ENCODE measurements at regions not wholly inside any gene's neighbourhood (a gene's known extent, or its start where the extent isn't known, plus 50 kb on each side); places are given as distances from the start of the nearest gene placed in this dataset.
"Not testable (repeated sequence)": the region's sequence is repeated elsewhere in the genome, so short reads cannot be mapped to it uniquely, and the experiment has no call there.

- Histone ChIP-seq H3K36me3 (ENCODE audit: control insufficient read depth in 4 of 4, insufficient read depth in 4 of 4, low read length in 3 of 4) (no peaks in the 10 kb centered on the region), H3K4me3 (ENCODE audit: control insufficient read depth in 1 of 7, extremely low read depth in 1 of 7, insufficient read depth in 4 of 7, low read depth in 2 of 7, low read length in 6 of 7) (no peak overlapping the region), H3K4me1 (ENCODE audit: control extremely low read depth in 1 of 4, control insufficient read depth in 4 of 4, insufficient read depth in 4 of 4, low read length in 3 of 4) (no peaks in the 10 kb centered on the region), H3K27me3 (replicated peaks in 2 of 5; ENCODE audit: control insufficient read depth in 4 of 5, insufficient read depth in 5 of 5, low read length in 4 of 5) (no peaks in the 10 kb centered on the region), H3K9me3 (ENCODE audit: control extremely low read depth in 1 of 5, control insufficient read depth in 4 of 5, insufficient read depth in 2 of 5, low read depth in 1 of 5, low read length in 4 of 5) (no peaks in the 10 kb centered on the region), H3K27ac (ENCODE audit: insufficient read depth in 1 of 2, low read depth in 1 of 2, low read length in 2 of 2, poor library complexity in 1 of 2, severe bottlenecking in 2 of 2) (no peak overlapping the region)
- no CpG with 5 or more reads among the region's 5 CpGs for WGBS (ENCODE audit: insufficient coverage)
- CTCF ChIA-PET, result no interaction called here
- POLR2A ChIA-PET, result no interaction called here
- no peak for DNase-seq
Observed at GRCh38 chr14:26655128-26655527, 57.3 kb upstream of the NOVA1 start.

- H3K9me3 ChIP-seq (ENCODE audit: control extremely low read depth in 1 of 5, control insufficient read depth in 4 of 5, insufficient read depth in 2 of 5, low read depth in 1 of 5, low read length in 4 of 5), result no peaks in the 10 kb centered on the region
- WGBS (ENCODE audit: insufficient coverage), result no CpG with 5 or more reads among the region's 1 CpG
- no peaks in the 10 kb centered on the region for H3K4me1 ChIP-seq (ENCODE audit: control extremely low read depth in 1 of 4, control insufficient read depth in 4 of 4, insufficient read depth in 4 of 4, low read length in 3 of 4)
- H3K36me3 ChIP-seq (ENCODE audit: control insufficient read depth in 4 of 4, insufficient read depth in 4 of 4, low read length in 3 of 4), result no peaks in the 10 kb centered on the region
- CTCF ChIA-PET, result no interaction called here
- H3K27ac ChIP-seq (ENCODE audit: insufficient read depth in 1 of 2, low read depth in 1 of 2, low read length in 2 of 2, poor library complexity in 1 of 2, severe bottlenecking in 2 of 2), result no peak overlapping the region
- H3K4me3 ChIP-seq (ENCODE audit: control insufficient read depth in 1 of 7, extremely low read depth in 1 of 7, insufficient read depth in 4 of 7, low read depth in 2 of 7, low read length in 6 of 7), result no peak overlapping the region
- H3K27me3 ChIP-seq (replicated peaks in 2 of 5; ENCODE audit: control insufficient read depth in 4 of 5, insufficient read depth in 5 of 5, low read length in 4 of 5), result no peaks in the 10 kb centered on the region
- no peak for DNase-seq
- POLR2A ChIA-PET, result no interaction called here
Observed at GRCh38 chr14:26663506-26663905, 65.7 kb upstream of the NOVA1 start.

DNA sequence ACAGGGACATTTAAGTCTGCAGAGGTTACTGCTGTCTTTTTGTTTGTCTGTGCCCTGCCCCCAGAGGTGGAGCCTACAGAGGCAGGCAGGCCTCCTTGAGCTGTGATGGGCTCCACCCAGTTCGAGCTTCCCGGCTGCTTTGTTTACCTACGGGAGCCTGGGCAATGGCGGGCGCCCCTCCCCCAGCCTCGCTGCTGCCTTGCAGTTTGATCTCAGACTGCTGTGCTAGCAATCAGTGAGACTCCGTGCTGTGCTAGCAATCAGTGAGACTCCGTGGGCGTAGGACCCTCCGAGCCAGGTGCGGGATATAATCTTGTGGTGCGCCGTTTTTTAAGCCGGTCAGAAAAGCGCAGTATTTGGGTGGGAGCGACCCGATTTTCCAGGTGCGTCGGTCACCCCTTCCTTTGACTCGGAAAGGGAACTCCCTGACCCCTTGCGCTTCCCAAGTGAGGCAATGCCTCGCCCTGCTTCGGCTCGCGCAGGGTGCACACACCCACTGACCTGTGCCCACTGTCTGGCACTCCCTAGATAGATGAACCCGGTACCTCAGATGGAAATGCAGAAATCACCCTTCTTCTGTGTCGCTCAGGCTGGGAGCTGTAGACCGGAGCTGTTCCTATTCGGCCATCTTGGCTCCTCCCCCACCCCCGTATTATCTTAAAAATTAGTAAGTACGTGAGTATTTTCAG is 81.0 kb upstream of the NOVA1 start:
- H3K4me1 ChIP-seq (ENCODE audit: control extremely low read depth in 1 of 4, control insufficient read depth in 4 of 4, insufficient read depth in 4 of 4, low read length in 3 of 4); POLR2A ChIA-PET; H3K27me3 ChIP-seq (replicated peaks in 2 of 5; ENCODE audit: control insufficient read depth in 4 of 5, insufficient read depth in 5 of 5, low read length in 4 of 5); H3K36me3 ChIP-seq (ENCODE audit: control insufficient read depth in 4 of 4, insufficient read depth in 4 of 4, low read length in 3 of 4); H3K4me3 ChIP-seq (ENCODE audit: control insufficient read depth in 1 of 7, extremely low read depth in 1 of 7, insufficient read depth in 4 of 7, low read depth in 2 of 7, low read length in 6 of 7); H3K27ac ChIP-seq (ENCODE audit: insufficient read depth in 1 of 2, low read depth in 1 of 2, low read length in 2 of 2, poor library complexity in 1 of 2, severe bottlenecking in 2 of 2); DNase-seq; CTCF ChIA-PET; H3K9me3 ChIP-seq (ENCODE audit: control extremely low read depth in 1 of 5, control insufficient read depth in 4 of 5, insufficient read depth in 2 of 5, low read depth in 1 of 5, low read length in 4 of 5): not testable (repeated sequence)
- 96% methylated on average over 14 of the region's 31 CpGs for WGBS (ENCODE audit: insufficient coverage)

DNA sequence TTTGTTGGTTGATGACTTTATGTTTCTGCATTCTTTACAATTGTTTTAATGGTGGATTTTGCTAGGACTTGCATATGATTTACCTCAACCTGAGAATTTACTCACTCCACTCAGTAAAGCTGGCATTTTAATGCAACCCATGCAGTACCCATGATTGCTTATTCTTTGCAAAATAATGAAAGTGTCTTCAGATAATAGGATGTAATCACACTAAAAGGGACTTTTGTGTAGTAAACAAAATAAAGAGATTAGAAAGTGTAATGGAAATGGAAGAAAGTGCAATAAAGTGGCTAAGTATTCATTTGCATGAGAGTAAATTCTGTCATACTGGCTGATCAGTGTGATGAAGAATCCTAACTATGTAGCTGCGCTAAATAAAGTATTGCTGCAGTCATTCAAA is 87.6 kb upstream of the NOVA1 start:
- DNase-seq, result no peak
- CTCF ChIA-PET, result no interaction called here
- no CpG with 5 or more reads among the region's 1 CpG for WGBS (ENCODE audit: insufficient coverage)
- Histone ChIP-seq H3K4me3 (ENCODE audit: control insufficient read depth in 1 of 7, extremely low read depth in 1 of 7, insufficient read depth in 4 of 7, low read depth in 2 of 7, low read length in 6 of 7) (no peak overlapping the region), H3K27me3 (replicated peaks in 2 of 5; ENCODE audit: control insufficient read depth in 4 of 5, insufficient read depth in 5 of 5, low read length in 4 of 5) (no peaks in the 10 kb centered on the region), H3K4me1 (ENCODE audit: control extremely low read depth in 1 of 4, control insufficient read depth in 4 of 4, insufficient read depth in 4 of 4, low read length in 3 of 4) (no peaks in the 10 kb centered on the region), H3K9me3 (ENCODE audit: control extremely low read depth in 1 of 5, control insufficient read depth in 4 of 5, insufficient read depth in 2 of 5, low read depth in 1 of 5, low read length in 4 of 5) (peaks cover 0 to 6% (median 0%) of the 10 kb centered on the region in 5 experiments), H3K36me3 (ENCODE audit: control insufficient read depth in 4 of 4, insufficient read depth in 4 of 4, low read length in 3 of 4) (no peaks in the 10 kb centered on the region), H3K27ac (ENCODE audit: insufficient read depth in 1 of 2, low read depth in 1 of 2, low read length in 2 of 2, poor library complexity in 1 of 2, severe bottlenecking in 2 of 2) (no peak overlapping the region)
- POLR2A ChIA-PET, result no interaction called here

DNA sequence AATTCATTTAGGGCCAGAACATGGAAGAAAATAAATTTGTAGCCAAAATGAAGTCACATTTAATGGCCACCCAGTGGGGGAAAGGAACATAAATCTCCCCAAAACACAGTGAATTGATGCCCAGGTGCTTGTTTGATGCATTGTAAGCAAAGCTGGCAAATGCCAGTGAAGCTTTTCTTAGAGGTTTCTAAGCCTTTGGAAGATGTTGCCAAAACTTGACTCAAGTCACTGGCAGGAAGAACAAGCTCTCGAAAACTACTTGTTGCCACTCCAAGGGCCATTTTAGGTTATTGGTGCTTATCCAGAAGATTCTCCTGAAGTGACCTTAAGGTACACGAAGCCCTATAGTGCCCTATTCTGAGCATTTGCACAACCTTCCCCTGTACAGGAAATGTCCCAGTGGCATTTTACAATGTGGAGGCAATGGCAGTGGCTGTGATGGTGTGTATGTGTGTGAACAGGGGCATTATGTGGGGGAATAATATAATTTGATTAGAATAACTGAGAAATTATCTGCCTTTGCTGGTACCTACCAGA is 89.5 kb upstream of the NOVA1 start:
- 100% methylated on average over 1 of the region's 2 CpGs for WGBS (ENCODE audit: insufficient coverage)
- Histone ChIP-seq H3K27ac (ENCODE audit: insufficient read depth in 1 of 2, low read depth in 1 of 2, low read length in 2 of 2, poor library complexity in 1 of 2, severe bottlenecking in 2 of 2) (no peak overlapping the region), H3K36me3 (ENCODE audit: control insufficient read depth in 4 of 4, insufficient read depth in 4 of 4, low read length in 3 of 4) (no peaks in the 10 kb centered on the region), H3K27me3 (replicated peaks in 2 of 5; ENCODE audit: control insufficient read depth in 4 of 5, insufficient read depth in 5 of 5, low read length in 4 of 5) (no peaks in the 10 kb centered on the region), H3K4me1 (ENCODE audit: control extremely low read depth in 1 of 4, control insufficient read depth in 4 of 4, insufficient read depth in 4 of 4, low read length in 3 of 4) (no peaks in the 10 kb centered on the region), H3K9me3 (ENCODE audit: control extremely low read depth in 1 of 5, control insufficient read depth in 4 of 5, insufficient read depth in 2 of 5, low read depth in 1 of 5, low read length in 4 of 5) (peaks cover 0 to 2% (median 0%) of the 10 kb centered on the region in 5 experiments), H3K4me3 (ENCODE audit: control insufficient read depth in 1 of 7, extremely low read depth in 1 of 7, insufficient read depth in 4 of 7, low read depth in 2 of 7, low read length in 6 of 7) (no peak overlapping the region)
- ChIA-PET POLR2A (no interaction called here), CTCF (no interaction called here)
- DNase-seq, result no peak

DNA sequence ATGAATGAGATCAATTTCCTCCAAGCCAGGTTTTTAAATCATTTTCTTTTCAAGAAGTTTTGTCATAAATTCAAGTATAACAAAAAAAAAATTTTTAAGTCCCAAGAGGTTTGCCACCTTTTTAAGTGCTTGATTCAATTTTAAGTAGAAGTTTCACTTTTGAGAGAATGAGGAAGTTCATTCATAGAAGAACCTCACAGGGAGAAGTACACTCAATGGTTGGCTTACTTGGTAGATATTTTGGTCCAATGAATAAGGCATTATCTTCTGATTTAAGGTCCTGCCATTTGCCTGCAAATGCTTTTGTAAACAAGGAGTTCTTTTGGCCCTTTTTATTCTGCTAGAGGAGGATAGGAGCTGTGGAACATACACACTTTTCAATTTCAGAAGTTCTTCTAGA is 96.7 kb upstream of the NOVA1 start:
- ChIA-PET POLR2A (no interaction called here), CTCF (no interaction called here)
- no peaks in the 10 kb centered on the region for H3K4me1 ChIP-seq (ENCODE audit: control extremely low read depth in 1 of 4, control insufficient read depth in 4 of 4, insufficient read depth in 4 of 4, low read length in 3 of 4)
- no peak for DNase-seq
- no peaks in the 10 kb centered on the region for H3K27me3 ChIP-seq (replicated peaks in 2 of 5; ENCODE audit: control insufficient read depth in 4 of 5, insufficient read depth in 5 of 5, low read length in 4 of 5)
- no peak overlapping the region for H3K27ac ChIP-seq (ENCODE audit: insufficient read depth in 1 of 2, low read depth in 1 of 2, low read length in 2 of 2, poor library complexity in 1 of 2, severe bottlenecking in 2 of 2)
- H3K36me3 ChIP-seq (ENCODE audit: control insufficient read depth in 4 of 4, insufficient read depth in 4 of 4, low read length in 3 of 4), result no peaks in the 10 kb centered on the region
- H3K9me3 ChIP-seq (ENCODE audit: control extremely low read depth in 1 of 5, control insufficient read depth in 4 of 5, insufficient read depth in 2 of 5, low read depth in 1 of 5, low read length in 4 of 5), result peaks cover 0 to under 1% (median 0%) of the 10 kb centered on the region in 5 experiments
- H3K4me3 ChIP-seq (ENCODE audit: control insufficient read depth in 1 of 7, extremely low read depth in 1 of 7, insufficient read depth in 4 of 7, low read depth in 2 of 7, low read length in 6 of 7), result no peak overlapping the region

- no peaks in the 10 kb centered on the region for H3K36me3 ChIP-seq (ENCODE audit: control insufficient read depth in 4 of 4, insufficient read depth in 4 of 4, low read length in 3 of 4)
- H3K4me1 ChIP-seq (ENCODE audit: control extremely low read depth in 1 of 4, control insufficient read depth in 4 of 4, insufficient read depth in 4 of 4, low read length in 3 of 4), result no peaks in the 10 kb centered on the region
- H3K27me3 ChIP-seq (replicated peaks in 2 of 5; ENCODE audit: control insufficient read depth in 4 of 5, insufficient read depth in 5 of 5, low read length in 4 of 5), result peaks cover 0 to 6% (median 0%) of the 10 kb centered on the region in 5 experiments
- POLR2A ChIA-PET, result interaction anchor here (0.8 kb wide), 1 partner anchor 264 kb away, joined by 3 read pairs; no protein-coding TSS in a partner anchor
- DNase-seq, result no peak
- H3K9me3 ChIP-seq (ENCODE audit: control extremely low read depth in 1 of 5, control insufficient read depth in 4 of 5, insufficient read depth in 2 of 5, low read depth in 1 of 5, low read length in 4 of 5), result peaks cover 0 to 2% (median 0%) of the 10 kb centered on the region in 5 experiments
- H3K4me3 ChIP-seq (ENCODE audit: control insufficient read depth in 1 of 7, extremely low read depth in 1 of 7, insufficient read depth in 4 of 7, low read depth in 2 of 7, low read length in 6 of 7), result no peak overlapping the region
- CTCF ChIA-PET, result no interaction called here
- 100% methylated on average over 1 of the region's 4 CpGs for WGBS (ENCODE audit: insufficient coverage)
- H3K27ac ChIP-seq (ENCODE audit: insufficient read depth in 1 of 2, low read depth in 1 of 2, low read length in 2 of 2, poor library complexity in 1 of 2, severe bottlenecking in 2 of 2), result no peak overlapping the region
Observed at GRCh38 chr14:26702721-26703230, 104.9 kb upstream of the NOVA1 start.
